ENCODE measurements at regions not wholly inside any gene's neighbourhood (a gene's known extent, or its start where the extent isn't known, plus 50 kb on each side); places are given as distances from the start of the nearest gene placed in this dataset.
"Not testable (repeated sequence)": the region's sequence is repeated elsewhere in the genome, so short reads cannot be mapped to it uniquely, and the experiment has no call there.

GRCh38 chr13:59416561-59416960 lies 747.2 kb downstream of the DIAPH3 start:
- DNase-seq (ENCODE audit: low spot score) = no peak

GRCh38 chr13:59422646-59423045 lies 741.1 kb downstream of the DIAPH3 start:
- no peak for DNase-seq (ENCODE audit: low spot score)

GRCh38 chr13:59423708-59424340 lies 739.9 kb downstream of the DIAPH3 start:
- DNase-seq (ENCODE audit: low spot score) = no peak

GRCh38 chr13:59424661-59425060 lies 739.1 kb downstream of the DIAPH3 start:
- no peak for DNase-seq (ENCODE audit: low spot score)

GRCh38 chr13:59425211-59425741 lies 738.5 kb downstream of the DIAPH3 start:
- no peak for DNase-seq (ENCODE audit: low spot score)

GRCh38 chr13:59435024-59435423 lies 728.7 kb downstream of the DIAPH3 start:
- no peak for DNase-seq (ENCODE audit: low spot score)

- DNase-seq (ENCODE audit: low spot score) = no peak
Observed at GRCh38 chr13:59437544-59438301, 726.0 kb downstream of the DIAPH3 start.

- no peak for DNase-seq (ENCODE audit: low spot score)
Observed at GRCh38 chr13:59439776-59440428, 723.8 kb downstream of the DIAPH3 start.

- DNase-seq (ENCODE audit: low spot score) = not testable (repeated sequence)
Observed at GRCh38 chr13:59441068-59441467, 722.7 kb downstream of the DIAPH3 start.

GRCh38 chr13:59441596-59442280 lies 722.0 kb downstream of the DIAPH3 start:
- DNase-seq (ENCODE audit: low spot score) = no peak

GRCh38 chr13:59442461-59442860 lies 721.3 kb downstream of the DIAPH3 start:
- no peak for DNase-seq (ENCODE audit: low spot score)

GRCh38 chr13:59442944-59443486 lies 720.7 kb downstream of the DIAPH3 start:
- no peak for DNase-seq (ENCODE audit: low spot score)

GRCh38 chr13:59444210-59444857 lies 719.4 kb downstream of the DIAPH3 start:
- DNase-seq (ENCODE audit: low spot score) = no peak

- DNase-seq (ENCODE audit: low spot score) = no peak
Observed at GRCh38 chr13:59445812-59446211, 717.9 kb downstream of the DIAPH3 start.

GRCh38 chr13:59446391-59446790 lies 717.3 kb downstream of the DIAPH3 start:
- no peak for DNase-seq (ENCODE audit: low spot score)

GRCh38 chr13:59447031-59447430 lies 716.7 kb downstream of the DIAPH3 start:
- DNase-seq (ENCODE audit: low spot score) = no peak

- no peak for DNase-seq (ENCODE audit: low spot score)
Observed at GRCh38 chr13:59447846-59448620, 715.7 kb downstream of the DIAPH3 start.

GRCh38 chr13:59449750-59450149 lies 714.0 kb downstream of the DIAPH3 start:
- no peak for DNase-seq (ENCODE audit: low spot score)

GRCh38 chr13:59450229-59450628 lies 713.5 kb downstream of the DIAPH3 start:
- no peak for DNase-seq (ENCODE audit: low spot score)

- DNase-seq (ENCODE audit: low spot score) = no peak
Observed at GRCh38 chr13:59451236-59451635, 712.5 kb downstream of the DIAPH3 start.

All from CD4-positive, alpha-beta T cell treated with Interleukin-15 for 4 hours (primary cell).